ENCODE measurements at regions not wholly inside any gene's neighbourhood (a gene's known extent, or its start where the extent isn't known, plus 50 kb on each side); places are given as distances from the start of the nearest gene placed in this dataset.

DNA sequence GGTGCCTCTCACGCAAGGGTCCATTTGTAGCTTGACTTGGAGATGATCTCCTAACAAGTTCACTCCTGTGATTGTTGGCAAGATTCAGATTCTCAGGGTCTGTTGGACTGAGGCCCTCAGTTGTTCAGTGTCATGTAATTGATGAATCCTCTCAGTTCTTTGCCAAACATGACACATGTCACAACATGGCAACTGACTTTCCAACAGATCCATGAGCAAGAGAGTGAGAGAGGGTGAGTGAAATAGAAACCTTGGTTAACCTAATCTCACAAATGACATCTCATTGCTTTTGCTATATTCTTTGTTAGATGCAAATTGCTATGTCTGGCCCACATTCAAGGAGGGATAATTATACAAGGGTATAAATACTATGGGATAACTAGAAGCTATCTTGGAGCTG, 231.0 kb upstream of the PCDH10 start:
- no peak for TF ChIP-seq POLR2A (IDR thresholded peaks at IDR 0.05)
- no peak for TF ChIP-seq CTCF (IDR thresholded peaks at IDR 0.05)

All from lower leg skin (tissue), 3 donors.